GM18502 (cell line): ENCODE measurements at regions not wholly inside any gene's neighbourhood (a gene's known extent, or its start where the extent isn't known, plus 50 kb on each side); places are given as distances from the start of the nearest gene placed in this dataset.
"Not testable (repeated sequence)": the region's sequence is repeated elsewhere in the genome, so short reads cannot be mapped to it uniquely, and the experiment has no call there.

Source experiments
- ATAC-seq: cut with Tn5 transposase; IDR thresholded peaks from one replicate; pipeline ENCODE4 v1.9.1; 2021; ENCODE audit warnings: mild to moderate bottlenecking; ENCODE audit not compliant: unreplicated experiment, poor library complexity

DNA sequence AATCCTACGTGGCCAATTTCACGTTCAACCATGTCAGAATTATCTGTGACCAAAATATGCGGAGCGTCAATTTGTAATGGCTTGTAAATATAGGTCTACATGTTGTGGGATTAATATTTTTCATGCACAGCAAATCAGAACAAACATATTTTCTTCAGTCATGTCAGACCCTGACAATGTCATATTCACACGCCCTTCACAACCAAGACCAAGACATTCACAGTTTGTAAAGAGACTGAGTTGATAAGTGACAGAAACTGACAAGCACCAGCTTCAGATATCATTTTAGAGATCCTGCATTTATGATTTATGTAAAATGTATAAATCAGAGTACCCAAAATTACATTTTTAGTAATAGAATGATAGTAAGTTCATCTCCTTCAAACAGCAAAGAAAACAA is 57.3 kb upstream of the NOVA1 start:
- ATAC-seq: no peak

DNA sequence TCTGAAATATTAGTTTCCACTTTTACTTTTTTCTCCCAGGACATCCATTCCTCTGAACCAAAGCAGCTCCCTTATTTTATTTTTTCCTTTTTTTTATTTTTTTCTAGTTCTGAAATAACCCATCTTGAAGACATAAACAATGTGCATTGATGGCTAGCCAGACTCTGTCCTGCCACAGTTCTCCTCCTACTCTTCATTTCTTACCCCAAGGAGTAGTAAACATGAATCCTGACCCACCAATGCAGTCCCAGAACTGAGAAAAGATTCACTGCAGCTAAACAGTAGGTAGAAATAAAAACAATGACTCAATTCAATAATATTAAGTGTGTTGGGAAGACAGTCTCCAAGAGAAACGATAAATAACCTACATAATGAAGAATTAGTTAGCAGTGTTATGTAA is 65.7 kb upstream of the NOVA1 start:
- no peak for ATAC-seq

DNA sequence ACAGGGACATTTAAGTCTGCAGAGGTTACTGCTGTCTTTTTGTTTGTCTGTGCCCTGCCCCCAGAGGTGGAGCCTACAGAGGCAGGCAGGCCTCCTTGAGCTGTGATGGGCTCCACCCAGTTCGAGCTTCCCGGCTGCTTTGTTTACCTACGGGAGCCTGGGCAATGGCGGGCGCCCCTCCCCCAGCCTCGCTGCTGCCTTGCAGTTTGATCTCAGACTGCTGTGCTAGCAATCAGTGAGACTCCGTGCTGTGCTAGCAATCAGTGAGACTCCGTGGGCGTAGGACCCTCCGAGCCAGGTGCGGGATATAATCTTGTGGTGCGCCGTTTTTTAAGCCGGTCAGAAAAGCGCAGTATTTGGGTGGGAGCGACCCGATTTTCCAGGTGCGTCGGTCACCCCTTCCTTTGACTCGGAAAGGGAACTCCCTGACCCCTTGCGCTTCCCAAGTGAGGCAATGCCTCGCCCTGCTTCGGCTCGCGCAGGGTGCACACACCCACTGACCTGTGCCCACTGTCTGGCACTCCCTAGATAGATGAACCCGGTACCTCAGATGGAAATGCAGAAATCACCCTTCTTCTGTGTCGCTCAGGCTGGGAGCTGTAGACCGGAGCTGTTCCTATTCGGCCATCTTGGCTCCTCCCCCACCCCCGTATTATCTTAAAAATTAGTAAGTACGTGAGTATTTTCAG is 81.0 kb upstream of the NOVA1 start:
- not testable (repeated sequence) for ATAC-seq

DNA sequence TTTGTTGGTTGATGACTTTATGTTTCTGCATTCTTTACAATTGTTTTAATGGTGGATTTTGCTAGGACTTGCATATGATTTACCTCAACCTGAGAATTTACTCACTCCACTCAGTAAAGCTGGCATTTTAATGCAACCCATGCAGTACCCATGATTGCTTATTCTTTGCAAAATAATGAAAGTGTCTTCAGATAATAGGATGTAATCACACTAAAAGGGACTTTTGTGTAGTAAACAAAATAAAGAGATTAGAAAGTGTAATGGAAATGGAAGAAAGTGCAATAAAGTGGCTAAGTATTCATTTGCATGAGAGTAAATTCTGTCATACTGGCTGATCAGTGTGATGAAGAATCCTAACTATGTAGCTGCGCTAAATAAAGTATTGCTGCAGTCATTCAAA is 87.6 kb upstream of the NOVA1 start:
- ATAC-seq: no peak

DNA sequence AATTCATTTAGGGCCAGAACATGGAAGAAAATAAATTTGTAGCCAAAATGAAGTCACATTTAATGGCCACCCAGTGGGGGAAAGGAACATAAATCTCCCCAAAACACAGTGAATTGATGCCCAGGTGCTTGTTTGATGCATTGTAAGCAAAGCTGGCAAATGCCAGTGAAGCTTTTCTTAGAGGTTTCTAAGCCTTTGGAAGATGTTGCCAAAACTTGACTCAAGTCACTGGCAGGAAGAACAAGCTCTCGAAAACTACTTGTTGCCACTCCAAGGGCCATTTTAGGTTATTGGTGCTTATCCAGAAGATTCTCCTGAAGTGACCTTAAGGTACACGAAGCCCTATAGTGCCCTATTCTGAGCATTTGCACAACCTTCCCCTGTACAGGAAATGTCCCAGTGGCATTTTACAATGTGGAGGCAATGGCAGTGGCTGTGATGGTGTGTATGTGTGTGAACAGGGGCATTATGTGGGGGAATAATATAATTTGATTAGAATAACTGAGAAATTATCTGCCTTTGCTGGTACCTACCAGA is 89.5 kb upstream of the NOVA1 start:
- ATAC-seq: no peak

DNA sequence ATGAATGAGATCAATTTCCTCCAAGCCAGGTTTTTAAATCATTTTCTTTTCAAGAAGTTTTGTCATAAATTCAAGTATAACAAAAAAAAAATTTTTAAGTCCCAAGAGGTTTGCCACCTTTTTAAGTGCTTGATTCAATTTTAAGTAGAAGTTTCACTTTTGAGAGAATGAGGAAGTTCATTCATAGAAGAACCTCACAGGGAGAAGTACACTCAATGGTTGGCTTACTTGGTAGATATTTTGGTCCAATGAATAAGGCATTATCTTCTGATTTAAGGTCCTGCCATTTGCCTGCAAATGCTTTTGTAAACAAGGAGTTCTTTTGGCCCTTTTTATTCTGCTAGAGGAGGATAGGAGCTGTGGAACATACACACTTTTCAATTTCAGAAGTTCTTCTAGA is 96.7 kb upstream of the NOVA1 start:
- ATAC-seq: no peak

DNA sequence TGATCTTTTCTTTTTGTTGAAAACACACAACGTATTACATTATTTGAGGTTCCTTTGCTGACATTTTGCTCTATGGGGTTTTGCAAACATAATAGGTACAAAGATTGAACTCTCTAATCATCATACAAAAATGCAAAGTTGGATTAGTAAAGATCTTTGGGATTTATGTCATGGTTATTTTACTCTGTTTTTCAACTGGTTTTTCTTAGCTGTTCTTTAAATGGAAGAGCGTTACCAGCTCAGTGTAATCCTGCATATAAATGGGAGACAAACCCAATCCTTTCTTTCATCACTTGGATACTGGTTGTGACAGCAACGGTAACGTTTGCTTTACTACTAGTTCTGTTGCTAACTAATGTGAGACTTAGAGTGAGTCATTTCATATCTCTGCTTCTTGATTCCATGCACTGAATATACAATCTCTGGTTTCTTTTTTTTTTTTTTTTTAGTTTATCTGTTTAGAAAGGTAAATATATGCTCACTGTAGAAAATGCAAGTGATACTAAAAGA is 104.9 kb upstream of the NOVA1 start:
- no peak for ATAC-seq

DNA sequence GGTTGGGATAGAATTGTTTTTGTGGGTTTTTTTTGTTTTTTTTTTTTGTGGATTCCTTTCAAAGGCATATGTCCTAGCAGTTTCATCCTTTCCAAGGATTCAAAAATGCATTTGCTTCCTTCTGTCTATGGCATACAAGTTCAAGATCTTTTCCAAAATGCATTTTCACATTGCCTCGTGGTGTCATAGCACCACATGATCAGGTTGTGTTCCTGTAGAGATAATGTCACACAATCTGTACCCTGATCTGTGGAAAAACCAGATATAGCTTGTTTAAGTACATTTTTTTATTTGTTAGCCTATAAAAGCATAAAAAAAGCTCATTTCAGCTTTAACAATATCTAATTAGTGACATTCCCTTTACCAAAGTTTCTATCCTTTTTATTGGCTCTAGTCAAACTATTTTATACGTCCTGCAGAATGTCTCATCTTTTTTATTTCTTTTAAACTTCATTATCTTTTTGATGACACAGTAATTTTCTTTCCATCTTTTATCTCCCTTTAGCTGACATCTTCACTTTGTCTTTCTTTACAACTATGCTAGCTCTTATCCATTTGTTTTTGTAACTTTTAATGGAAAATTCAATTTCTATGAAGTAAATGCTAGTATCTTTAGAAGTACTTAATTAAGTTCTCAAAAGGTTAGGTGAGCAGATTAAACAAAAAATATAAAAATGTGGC is 106.0 kb upstream of the NOVA1 start:
- no peak for ATAC-seq

DNA sequence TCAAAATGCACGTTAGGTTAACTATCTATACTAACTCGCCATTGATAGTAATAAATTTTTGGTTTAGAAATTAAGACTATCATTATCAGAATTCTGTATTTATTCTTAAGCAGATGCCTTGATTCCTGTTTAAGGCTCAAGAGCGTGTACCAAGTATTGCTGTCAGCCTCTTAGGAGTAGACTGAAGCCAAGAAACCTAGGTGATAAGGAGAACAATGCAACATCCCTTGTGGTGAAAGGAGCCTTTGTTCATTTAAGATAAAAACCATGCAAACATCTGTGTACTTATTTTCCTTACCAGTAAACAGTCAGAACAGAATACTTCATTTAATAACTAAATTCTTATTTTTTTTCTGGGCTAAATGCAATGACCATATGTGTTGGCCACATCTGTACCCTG is 109.4 kb upstream of the NOVA1 start:
- ATAC-seq: no peak

DNA sequence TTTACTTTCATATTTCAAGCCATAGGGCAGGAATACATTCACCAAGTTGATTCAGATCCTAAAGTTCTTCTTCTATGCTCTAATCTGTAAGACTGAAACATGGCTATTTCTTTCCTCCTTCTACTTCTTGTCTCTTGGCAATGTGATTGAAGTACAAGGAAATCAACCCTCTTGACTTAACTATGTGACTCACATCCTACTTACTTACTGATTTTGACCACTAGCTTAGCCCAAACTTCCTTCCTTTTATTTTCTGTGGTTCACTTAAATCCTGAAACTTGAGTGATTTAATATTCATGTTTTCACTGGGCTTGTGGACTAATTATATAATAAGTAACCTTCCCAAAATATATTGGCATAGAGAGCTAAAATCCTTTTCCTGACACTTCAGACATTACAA is 111.2 kb upstream of the NOVA1 start:
- no peak for ATAC-seq

DNA sequence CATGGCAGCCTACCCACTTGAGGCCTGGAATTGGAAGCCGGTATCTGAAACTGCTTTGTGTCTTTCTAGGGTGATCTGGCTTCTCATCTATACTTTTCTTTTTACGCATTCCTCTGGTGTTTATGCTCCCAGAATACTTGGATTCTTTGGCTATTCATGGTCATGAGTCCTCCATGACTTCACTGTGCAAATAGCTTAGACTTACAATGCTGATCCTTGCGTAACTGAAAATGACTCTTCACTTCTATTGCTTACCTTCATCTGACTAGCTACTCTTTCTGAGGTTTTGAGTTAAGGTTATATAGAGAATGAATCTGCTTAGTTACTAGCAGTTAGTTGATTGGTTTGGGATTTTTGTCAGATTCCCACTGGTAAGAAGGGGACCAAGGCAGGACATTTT is 121.7 kb upstream of the NOVA1 start:
- ATAC-seq: no peak

DNA sequence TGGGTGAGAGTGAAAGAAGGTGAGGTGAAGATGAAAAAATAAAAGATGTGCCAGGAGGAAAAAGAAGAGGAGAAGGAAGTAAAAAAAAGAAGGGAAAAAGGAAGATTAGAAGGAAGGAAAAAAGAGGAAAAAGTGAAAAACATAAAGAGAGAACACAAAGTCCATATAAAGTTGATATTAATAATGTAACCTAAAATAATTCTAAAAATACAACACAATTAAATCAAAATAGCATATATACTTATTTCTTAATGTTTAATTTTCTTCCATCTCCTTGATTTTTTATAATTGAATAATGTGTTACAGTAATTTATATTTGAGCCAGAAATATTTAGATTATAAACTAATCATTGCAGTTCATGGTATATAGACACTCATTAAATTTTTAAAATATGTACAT is 124.4 kb upstream of the NOVA1 start:
- ATAC-seq: no peak

DNA sequence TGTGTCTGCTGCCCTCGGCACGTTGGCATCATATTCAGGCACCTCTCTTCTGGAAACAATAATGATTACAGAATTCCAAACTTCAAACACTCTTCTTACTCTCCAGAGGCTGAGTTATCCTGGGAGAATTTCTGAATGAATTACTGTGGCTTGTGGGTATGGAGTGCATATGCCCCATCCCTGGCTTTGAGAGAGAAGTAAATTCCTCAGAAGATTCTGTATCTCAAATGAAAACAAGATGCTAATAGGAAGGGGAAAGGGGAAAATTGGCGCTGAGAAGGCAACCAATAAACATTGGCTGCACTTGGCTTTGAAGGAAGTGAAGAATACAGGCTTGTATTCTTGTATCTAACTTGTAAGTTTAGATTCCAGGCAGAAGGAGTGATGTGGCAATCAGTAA is 132.0 kb upstream of the NOVA1 start:
- no peak for ATAC-seq

DNA sequence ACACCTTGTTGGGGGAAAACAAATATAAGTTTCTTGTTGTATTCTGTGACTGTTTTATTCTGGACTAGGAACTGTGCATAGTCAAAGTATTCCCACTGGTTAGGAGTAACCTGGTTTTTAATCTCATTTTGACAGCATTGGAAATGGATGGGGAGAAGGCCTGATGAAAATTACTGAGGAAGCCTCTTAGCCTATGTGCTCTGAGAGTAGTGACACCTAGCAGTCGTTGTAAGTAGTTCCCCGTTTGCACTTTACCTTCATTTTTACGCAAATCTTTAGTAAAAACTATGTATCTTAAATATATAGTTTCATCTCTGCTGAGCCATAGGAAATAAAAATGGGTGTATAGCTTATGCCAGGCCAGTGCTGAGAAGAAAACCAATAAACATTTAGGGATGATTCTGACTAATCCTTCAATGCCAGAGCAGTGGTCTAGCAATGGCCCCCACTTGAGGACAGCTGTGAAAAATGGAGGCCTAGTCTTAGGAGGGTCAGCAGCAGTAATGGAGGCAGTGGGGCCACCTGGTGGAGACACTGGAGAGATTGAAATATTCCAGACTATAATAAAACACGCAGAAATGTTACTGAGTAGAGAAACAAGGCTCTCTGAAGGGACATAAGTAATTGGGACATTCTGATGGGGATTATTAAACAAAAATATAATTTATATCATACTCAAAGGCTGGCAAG is 133.2 kb upstream of the NOVA1 start:
- no peak for ATAC-seq

DNA sequence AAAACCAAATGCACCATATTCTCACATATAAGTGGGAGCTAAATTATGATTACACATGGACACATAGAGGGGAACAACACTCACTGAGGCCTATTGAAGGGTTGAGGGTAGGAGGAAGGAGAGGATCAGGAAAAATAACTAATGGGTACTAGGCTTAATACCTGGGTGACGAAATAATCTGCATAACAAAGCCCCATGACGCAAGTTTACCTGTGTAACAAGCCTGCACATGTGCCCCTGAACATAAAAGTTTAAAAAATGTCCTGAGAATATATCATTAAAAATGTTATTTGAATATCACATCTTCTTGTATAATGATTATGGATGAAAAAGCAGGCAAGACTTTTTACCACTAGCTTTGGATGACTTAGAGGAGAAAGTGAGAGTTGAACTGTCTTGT is 138.0 kb upstream of the NOVA1 start:
- no peak for ATAC-seq

DNA sequence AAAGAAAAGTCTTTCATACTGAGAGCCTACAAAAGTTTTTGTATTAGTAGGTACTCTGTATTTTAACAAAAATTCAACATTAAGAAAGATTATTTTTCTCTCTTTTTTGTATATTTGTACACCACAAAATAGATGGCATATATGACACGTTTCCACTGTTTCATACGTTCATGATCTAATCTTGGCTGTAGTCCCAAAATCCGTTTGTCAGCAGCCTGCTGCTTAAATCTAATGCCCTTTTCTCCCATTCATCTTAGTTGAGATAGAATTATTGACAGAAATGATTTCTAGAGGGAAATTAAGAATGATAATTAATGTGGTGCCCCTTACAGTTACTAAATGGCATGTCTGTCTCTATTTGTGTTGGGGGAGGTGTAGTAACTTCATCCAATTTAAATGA is 140.7 kb upstream of the NOVA1 start:
- no peak for ATAC-seq

DNA sequence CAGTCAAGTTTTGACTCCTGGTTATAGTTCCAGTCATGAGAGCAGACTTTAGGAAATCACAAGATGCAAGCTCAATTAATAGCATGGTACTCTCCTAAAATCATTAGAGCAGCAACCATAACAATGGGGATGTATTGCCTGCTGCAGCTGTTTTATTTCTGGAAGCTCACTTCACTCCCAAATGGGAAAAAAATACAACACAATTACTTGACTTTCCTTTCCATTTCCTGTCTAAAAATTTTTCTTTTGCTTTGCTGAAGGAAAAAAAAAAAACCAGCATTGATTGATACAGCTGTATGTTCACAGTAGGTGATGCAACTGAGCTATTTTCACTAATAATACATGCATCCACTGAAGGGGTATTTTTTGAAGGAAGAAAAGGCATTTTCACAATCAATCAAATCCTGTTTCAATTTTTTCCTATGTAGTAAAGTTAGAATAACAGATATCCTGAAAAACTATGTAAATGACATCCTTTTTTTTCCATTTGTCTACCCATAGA is 143.9 kb upstream of the NOVA1 start:
- ATAC-seq: no peak

DNA sequence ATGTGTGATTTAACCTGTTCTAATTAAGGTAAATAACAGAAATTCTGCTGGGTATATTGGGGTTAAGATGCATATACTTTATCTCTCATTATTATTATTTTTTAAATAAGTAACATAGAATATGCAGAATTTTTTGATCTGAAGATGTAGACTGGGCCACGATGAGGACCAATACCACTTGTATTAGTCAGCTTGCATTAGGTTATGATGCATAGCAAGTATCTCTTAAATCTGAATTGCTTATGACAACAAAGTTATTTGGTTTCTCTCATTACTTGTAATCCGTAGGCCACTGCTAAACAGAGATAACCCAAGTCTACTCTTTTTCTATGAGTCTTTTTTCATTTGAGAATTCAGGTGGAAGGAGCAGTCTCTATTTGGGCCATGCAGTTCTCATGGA is 145.5 kb upstream of the NOVA1 start:
- no peak for ATAC-seq

DNA sequence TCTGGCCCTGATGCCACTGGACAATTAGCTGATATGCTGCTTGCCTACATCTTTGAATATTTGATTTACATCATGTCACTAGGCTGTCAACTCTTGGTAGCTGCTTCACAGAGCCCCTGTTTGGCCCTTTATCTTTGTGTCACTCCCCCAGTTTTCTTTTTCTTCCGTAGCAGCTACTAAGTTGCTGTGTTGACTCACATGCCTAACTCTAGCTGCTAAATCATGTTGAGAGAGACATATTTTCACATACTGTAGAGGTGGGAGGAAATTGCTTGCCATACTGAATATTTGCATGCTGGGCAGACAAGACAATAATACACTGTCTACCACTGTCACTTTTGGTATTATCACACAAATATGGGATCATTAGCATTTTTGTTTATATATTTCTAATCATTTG is 147.1 kb upstream of the NOVA1 start:
- no peak for ATAC-seq

DNA sequence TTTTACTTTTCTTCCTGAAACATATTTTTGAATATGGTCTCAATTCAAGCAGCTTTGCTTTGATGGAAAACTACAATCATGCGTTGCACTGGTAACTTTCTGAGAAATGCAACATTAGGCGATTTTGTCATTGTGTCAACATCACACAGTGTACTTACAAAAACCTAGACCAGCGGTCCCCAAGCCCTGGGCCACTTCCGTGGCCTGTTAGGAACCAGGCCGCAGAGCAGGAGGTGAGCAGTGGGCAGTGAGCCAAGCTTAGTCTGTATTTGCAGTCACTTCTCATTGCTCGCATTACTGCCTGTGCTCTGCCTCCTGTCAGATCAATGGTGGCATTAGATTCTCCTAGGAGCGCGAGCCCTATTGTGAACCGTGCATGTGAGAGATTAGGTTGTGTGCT is 163.7 kb upstream of the NOVA1 start:
- ATAC-seq: no peak

DNA sequence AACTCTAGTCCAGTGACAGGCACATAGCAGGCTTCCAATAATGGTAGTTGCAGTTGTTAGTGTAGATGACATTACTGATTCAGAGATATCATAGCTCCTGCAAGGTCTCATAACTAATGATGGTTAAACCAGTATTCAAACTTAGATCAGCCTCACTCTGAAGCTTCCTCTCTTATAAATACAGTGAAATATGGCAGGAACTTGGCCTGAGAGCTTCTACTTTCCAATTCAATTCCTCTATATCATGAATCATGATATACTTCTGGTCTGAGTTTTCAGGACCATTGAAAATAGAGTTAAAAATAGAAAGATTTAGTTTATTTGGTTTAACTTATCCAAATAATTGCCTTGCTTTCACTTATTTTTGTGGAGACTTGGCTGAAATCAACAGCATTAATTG is 167.5 kb upstream of the NOVA1 start:
- ATAC-seq: no peak
